Keratinocyte (primary cell): ENCODE measurements at regions not wholly inside any gene's neighbourhood (a gene's known extent, or its start where the extent isn't known, plus 50 kb on each side); places are given as distances from the start of the nearest gene placed in this dataset.
A peak's percentile ranks its signal among the peaks of the same experiment; 100 is the strongest.

Experiments
- DNase-seq: peaks from one replicate; pipeline ENCODE4 v3.0.0-alpha.2; 2011; ENCODE audit warnings: low read depth, missing footprints, low spot score
- FAIRE-seq: peaks from 2 replicates; lab custom pipeline; 2011; peaks lifted over from hg19 to GRCh38; lab: Jason Lieb, UNC
- H2AFZ ChIP-seq: 2 replicates; pipeline ENCODE4 v1.6.0; 2012; ENCODE audit warnings: low read length, control low read depth, inconsistent platforms; ENCODE audit not compliant: control insufficient read depth
- H3K27ac ChIP-seq: 2 replicates; pipeline ENCODE4 v1.5.1; 2011; ENCODE audit warnings: low read length; ENCODE audit not compliant: control insufficient read depth, insufficient read depth
- H3K27me3 ChIP-seq: 3 replicates; pipeline ENCODE4 v1.6.0; 2011; ENCODE audit warnings: low read length; ENCODE audit not compliant: control insufficient read depth, insufficient read depth; ENCODE audit errors: extremely low read depth
- H3K36me3 ChIP-seq, 2 experiments: 2 replicates in 1 of 2; 3 replicates in 1 of 2; pipeline ENCODE4 v1.5.1; 2011; ENCODE audit warnings: low read length in 2 of 2, mild to moderate bottlenecking in 1 of 2; ENCODE audit not compliant: control insufficient read depth in 2 of 2, insufficient read depth in 2 of 2; ENCODE audit errors: extremely low read depth in 1 of 2
- H3K4me1 ChIP-seq: 3 replicates; pipeline ENCODE4 v1.5.1; 2011; ENCODE audit warnings: low read length; ENCODE audit not compliant: control insufficient read depth, insufficient read depth; ENCODE audit errors: extremely low read depth
- H3K4me2 ChIP-seq: 3 replicates; pipeline ENCODE4 v1.6.0; 2011; ENCODE audit warnings: low read depth, low read length; ENCODE audit not compliant: control insufficient read depth, insufficient read depth; ENCODE audit errors: extremely low read depth
- H3K4me3 ChIP-seq, 3 experiments: fragments of 200-600 bp in 1 of 3; sonication (generic) in 1 of 3; 2 replicates in 2 of 3; 3 replicates in 1 of 3; pipeline ENCODE4 v1.5.1; 2011 to 2016; ENCODE audit warnings: low read length in 3 of 3, mild to moderate bottlenecking in 3 of 3, control low read depth in 2 of 3, inconsistent platforms in 1 of 3, low read depth in 1 of 3, mixed read lengths in 1 of 3, mixed run types in 1 of 3, moderate library complexity in 1 of 3; ENCODE audit not compliant: control insufficient read depth in 2 of 3, insufficient read depth in 2 of 3; ENCODE audit errors: extremely low read depth in 1 of 3
- H3K79me2 ChIP-seq: 2 replicates; pipeline ENCODE4 v1.6.0; 2012; ENCODE audit warnings: low read length; ENCODE audit not compliant: control insufficient read depth, insufficient read depth
- H3K9ac ChIP-seq: 3 replicates; pipeline ENCODE4 v1.6.0; 2011; ENCODE audit warnings: low read length; ENCODE audit not compliant: control insufficient read depth, insufficient read depth; ENCODE audit errors: extremely low read depth
- H3K9me1 ChIP-seq: 3 replicates; pipeline ENCODE4 v1.6.0; 2011; ENCODE audit warnings: low read length; ENCODE audit not compliant: control insufficient read depth, insufficient read depth; ENCODE audit errors: extremely low read depth
- H3K9me3 ChIP-seq: 2 replicates; pipeline ENCODE4 v1.5.1; 2012; ENCODE audit warnings: low read depth, low read length; ENCODE audit not compliant: control insufficient read depth
- H4K20me1 ChIP-seq: 3 replicates; pipeline ENCODE4 v1.6.0; 2011; ENCODE audit warnings: low read length; ENCODE audit not compliant: control insufficient read depth, insufficient read depth; ENCODE audit errors: extremely low read depth
- EZH2 ChIP-seq: IDR thresholded peaks from one replicate; pipeline ENCODE4 v1.6.1; 2012; ENCODE audit warnings: inconsistent platforms, mild to moderate bottlenecking, low read length, moderate library complexity
- dilution Hi-C: fragments of 300-500 bp; cut with MboI; formaldehyde crosslinking; loops from one replicate; pipeline ENCODE4 v1.7.0; 2020; ENCODE audit warnings: low sequenced_read_pairs; ENCODE audit not compliant: extremely low pct_ligation_motif_present
- TF ChIP-seq, protein P1 (sequence below), 3 experiments: IDR thresholded peaks in 1 of 3; conservative IDR thresholded peaks in 1 of 3; optimal IDR thresholded peaks in 1 of 3; 2 replicates in 2 of 3; 3 replicates in 1 of 3; pipeline versions ENCODE3 to v1.5.1; 2011; ENCODE audit warnings: low read length in 3 of 3, mild to moderate bottlenecking in 3 of 3, moderate library complexity in 2 of 3, control low read depth in 1 of 3, inconsistent platforms in 1 of 3; ENCODE audit not compliant: insufficient read depth in 2 of 3; ENCODE audit errors: extremely low read depth in 1 of 3

DNA sequence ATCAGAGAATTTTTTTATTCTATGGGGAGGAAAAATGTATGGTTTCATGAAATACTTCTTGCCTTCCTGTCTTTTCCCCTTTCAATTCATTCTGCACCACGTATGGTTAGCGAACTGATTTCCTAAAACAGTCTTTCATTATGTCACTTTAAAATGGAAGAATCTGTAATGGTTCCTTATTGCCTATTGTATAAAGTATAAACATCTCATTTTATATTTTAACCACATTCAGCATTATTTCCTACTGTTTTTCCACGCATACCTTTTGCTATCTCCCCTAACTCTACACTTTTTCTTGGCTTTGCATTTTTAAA is 232.3 kb upstream of the B3GALT2 start:
- FAIRE-seq = no peak
- H2AFZ ChIP-seq = peak overlapping the region; percentile 84

DNA sequence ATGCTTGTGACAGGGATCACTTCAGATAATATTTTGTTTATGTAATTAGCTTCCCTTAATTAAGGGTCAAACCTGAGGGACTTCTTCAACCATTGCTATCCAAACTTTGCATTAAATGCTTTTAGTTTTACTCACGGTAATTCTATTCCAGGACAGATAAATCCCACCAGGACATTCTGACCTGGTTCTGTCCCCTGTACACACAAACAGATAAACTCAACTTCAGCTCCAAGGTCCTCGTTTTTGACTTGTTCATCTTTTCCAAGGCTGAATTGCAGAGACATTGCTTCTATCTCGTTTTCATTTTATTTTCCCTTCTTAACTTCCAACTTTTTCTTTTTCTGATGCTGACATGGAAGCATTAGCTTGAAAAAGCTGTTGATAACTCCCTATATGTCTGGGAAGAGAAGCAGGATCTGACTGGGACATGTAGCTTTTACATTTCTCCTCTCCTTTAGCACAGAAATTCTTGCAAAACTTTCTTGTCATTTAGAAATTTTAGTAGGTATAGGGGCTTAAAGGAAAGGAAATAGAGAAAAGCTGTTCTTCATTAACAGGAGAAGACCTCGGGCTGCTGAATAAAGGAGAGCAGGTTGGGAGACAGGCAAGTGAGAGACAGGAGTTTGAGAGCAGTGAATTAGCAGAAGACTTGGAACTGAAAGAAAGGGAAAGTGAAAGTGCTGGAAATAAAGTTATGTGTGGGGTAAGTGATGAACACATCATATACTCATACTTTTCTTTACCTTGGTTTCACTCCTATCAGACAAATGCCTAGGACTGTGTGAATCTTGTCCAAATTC is 231.7 kb upstream of the B3GALT2 start:
- no peaks in the 10 kb centered on the region for H4K20me1 ChIP-seq
- H3K79me2 ChIP-seq = no peaks in the 10 kb centered on the region
- H3K4me2 ChIP-seq = peak overlapping the region; percentile 74
- no peak for FAIRE-seq
- no peaks in the 10 kb centered on the region for H3K4me1 ChIP-seq
- H2AFZ ChIP-seq = peak overlapping the region; percentile 84
- H3K9me1 ChIP-seq = no peaks in the 10 kb centered on the region
- no peak for DNase-seq
- H3K4me3 ChIP-seq = peak overlapping the region in 2 of 3 experiments; percentile 40 to 56
- TF ChIP-seq, protein P1, sequence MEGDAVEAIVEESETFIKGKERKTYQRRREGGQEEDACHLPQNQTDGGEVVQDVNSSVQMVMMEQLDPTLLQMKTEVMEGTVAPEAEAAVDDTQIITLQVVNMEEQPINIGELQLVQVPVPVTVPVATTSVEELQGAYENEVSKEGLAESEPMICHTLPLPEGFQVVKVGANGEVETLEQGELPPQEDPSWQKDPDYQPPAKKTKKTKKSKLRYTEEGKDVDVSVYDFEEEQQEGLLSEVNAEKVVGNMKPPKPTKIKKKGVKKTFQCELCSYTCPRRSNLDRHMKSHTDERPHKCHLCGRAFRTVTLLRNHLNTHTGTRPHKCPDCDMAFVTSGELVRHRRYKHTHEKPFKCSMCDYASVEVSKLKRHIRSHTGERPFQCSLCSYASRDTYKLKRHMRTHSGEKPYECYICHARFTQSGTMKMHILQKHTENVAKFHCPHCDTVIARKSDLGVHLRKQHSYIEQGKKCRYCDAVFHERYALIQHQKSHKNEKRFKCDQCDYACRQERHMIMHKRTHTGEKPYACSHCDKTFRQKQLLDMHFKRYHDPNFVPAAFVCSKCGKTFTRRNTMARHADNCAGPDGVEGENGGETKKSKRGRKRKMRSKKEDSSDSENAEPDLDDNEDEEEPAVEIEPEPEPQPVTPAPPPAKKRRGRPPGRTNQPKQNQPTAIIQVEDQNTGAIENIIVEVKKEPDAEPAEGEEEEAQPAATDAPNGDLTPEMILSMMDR (optimal IDR thresholded peaks at IDR 0.05 in 1 of 3, IDR thresholded peaks at IDR 0.05 in 1 of 3, conservative IDR thresholded peaks at IDR 0.05 in 1 of 3; ENCODE audit: extremely low read depth in 1 of 3, insufficient read depth in 2 of 3, low read length in 3 of 3) = no peak
- TF ChIP-seq EZH2 = no peak
- H3K27ac ChIP-seq = no peak overlapping the region
- H3K27me3 ChIP-seq = no peaks in the 10 kb centered on the region
- no peaks in the 10 kb centered on the region for H3K9me3 ChIP-seq
- no peak overlapping the region for H3K9ac ChIP-seq
- dilution Hi-C loops = no loop called here
- H3K36me3 ChIP-seq = no peaks in the 10 kb centered on the region

More for the DNA sequence above, 232.3 kb upstream of the B3GALT2 start:
- H3K27ac ChIP-seq = no peak overlapping the region
- no peaks in the 10 kb centered on the region for H3K79me2 ChIP-seq
- peak overlapping the region; percentile 74 for H3K4me2 ChIP-seq
- TF ChIP-seq EZH2 = no peak
- TF ChIP-seq, protein P1 (optimal IDR thresholded peaks at IDR 0.05 in 1 of 3, IDR thresholded peaks at IDR 0.05 in 1 of 3, conservative IDR thresholded peaks at IDR 0.05 in 1 of 3; ENCODE audit: extremely low read depth in 1 of 3, insufficient read depth in 2 of 3, low read length in 3 of 3) = no peak
- dilution Hi-C loops = no loop called here
- no peaks in the 10 kb centered on the region for H3K9me1 ChIP-seq
- H3K36me3 ChIP-seq = no peaks in the 10 kb centered on the region
- H3K4me3 ChIP-seq = peak overlapping the region in 2 of 3 experiments; percentile 40 to 56
- no peaks in the 10 kb centered on the region for H4K20me1 ChIP-seq
- no peak for DNase-seq
- no peaks in the 10 kb centered on the region for H3K9me3 ChIP-seq
- H3K27me3 ChIP-seq = no peaks in the 10 kb centered on the region
- H3K4me1 ChIP-seq = no peaks in the 10 kb centered on the region
- no peak overlapping the region for H3K9ac ChIP-seq
